ENCODE measurements at regions not wholly inside any gene's neighbourhood (a gene's known extent, or its start where the extent isn't known, plus 50 kb on each side); places are given as distances from the start of the nearest gene placed in this dataset.

DNA sequence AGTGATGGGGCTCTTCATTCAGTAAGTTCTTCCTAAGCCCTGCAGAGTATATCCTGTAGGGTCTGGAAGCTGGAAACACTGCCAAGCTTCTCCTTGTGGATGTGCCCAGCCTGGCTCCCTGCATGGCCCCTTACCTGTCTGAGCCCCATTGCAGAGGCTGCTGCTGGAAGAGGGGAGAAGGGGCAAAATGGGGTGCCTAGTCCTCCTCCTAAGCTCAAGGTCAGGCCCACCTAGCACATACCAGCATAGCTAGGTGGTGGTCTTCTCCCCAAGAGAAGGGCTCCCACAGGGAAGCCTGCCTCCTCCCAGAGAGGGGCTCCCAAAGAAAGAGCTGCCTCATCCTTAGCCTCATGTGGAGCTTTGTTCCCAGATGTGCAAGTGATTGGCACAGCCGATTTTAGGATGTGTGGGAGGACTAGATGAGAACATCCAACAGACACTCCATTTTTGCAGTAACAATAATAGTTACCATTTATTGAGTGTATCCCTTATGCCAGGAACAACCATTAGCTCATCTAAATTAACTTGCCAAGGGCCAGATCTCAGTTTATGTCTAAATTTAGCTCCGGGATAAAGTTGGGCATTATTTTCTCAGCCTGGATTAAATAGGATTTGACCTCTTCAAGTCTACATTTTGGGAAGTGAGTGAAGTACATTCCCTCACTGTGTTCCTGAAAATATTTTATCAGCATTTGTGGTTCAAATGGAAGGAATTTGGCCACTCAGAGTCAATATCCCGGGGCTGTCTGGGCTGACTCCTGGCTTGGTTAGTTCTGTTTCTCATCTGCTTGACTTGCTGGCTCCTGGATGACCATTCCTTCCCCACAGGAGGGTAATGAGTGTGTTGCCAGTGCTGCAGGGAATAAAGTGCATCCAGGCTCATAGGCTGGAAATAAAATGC lies 291.1 kb upstream of the ROPN1 start:
- no peak for DNase-seq

DNA sequence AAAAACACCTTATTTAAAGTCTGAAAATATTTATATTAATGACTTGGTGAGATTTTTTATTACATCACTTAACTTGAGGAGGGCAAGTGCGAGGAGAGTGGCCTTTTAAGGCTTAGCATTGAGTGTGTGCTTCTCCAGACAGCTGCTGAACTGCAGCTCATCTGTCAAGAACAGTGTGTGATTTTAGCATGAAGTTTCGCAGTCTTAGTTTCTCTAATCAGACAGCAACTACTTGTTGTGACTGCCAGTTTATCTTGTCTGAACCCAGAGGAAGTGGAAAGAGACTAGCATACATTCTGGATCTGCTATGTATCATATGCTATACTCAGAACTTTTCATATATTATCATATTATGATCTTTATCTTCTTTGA lies 291.7 kb upstream of the ROPN1 start:
- no peak for DNase-seq

DNA sequence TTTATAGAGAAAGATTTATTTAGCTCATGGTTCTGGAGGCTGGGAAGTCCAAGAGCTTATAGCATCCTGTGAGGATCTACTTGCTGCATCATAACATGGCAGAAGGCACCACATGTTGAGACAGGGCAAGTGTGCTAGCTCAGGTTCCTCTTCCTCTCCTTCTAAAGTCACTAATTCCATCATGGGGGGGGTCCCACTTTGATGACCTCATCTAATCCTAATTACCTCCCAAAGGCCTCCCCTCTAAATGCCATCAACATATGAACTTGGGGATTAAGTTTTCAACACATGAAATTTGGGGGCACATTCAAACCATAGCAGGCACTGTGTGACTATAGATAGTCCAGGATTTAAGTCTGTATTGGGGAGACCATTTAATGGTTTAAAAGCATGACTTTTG lies 297.1 kb upstream of the ROPN1 start:
- DNase-seq: no peak

DNA sequence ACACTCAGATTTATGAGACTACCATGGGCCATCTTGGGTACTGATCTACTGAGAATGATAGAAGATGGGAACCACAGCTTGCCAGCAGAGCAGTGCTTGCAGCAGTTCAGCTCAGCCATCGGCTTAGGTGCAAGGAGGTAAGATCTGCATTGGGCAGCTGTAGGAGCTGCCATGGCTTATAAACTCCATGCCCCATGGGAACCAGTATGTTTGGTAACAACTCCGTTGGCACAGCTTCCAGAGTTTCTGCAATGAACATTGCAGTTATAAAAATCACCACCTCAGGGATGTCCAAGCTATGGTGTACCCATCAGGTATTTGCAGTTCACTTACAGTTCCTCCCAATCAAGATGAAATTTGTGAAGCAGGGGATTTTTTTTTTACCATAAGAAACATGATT lies 299.1 kb upstream of the ROPN1 start:
- no peak for DNase-seq

DNA sequence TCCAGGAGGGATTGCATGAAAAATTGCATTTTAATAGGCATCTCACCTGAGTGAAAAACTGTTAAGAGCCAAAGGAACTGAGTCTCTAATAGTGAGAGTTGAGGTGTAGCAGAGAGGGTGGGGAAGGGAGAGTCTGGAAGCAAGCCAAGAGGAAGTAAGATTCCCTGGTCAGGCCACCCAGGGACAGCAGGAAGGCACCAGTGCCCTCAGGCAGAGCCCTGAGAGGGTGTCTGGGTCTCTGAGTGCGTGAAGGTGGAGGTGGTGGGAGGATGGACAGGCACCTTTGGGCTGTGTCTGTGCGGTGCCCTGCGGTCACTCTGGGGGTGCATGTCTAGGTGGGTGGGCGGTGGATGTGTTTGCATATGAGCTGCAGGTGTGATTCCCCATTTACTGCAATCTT lies 300.4 kb upstream of the ROPN1 start:
- DNase-seq: no peak

DNA sequence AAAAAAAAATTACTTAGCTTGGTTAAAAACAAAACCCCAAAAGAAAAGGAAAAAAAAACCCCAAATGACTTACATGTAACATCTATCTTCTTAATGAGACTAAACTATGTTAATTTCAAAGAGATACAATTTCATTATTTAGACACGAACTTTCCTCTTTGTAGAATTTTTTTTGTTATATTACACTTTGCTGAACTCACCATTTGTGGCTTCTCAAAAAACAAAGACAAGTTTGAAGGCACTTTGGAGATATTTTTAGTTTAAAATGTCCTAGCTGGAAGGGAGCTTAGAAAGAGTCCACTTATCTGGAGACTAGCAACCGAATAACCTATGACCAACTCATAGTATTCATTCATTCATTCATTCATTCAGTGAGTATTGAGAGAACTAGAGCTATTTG lies 301.7 kb upstream of the ROPN1 start:
- no peak for DNase-seq

DNA sequence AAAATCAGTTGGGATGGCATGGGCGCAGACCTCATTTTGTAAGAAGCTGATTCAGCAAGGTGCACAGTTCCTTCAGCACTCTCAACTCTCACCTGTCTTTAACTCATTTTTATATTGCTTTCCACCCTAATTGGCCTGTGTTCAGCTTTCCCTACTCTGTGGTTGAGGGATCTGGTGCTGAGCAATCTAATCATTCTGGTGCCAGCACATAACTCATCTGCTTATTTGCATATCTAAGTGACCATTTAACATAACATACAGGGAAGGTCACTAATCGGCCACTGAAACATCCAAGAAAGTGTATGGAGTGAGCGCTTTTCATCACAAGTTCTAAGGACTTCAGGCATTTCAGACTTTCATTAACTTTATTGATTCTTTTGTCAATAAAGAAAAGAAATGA lies 303.4 kb upstream of the ROPN1 start:
- DNase-seq: no peak

DNA sequence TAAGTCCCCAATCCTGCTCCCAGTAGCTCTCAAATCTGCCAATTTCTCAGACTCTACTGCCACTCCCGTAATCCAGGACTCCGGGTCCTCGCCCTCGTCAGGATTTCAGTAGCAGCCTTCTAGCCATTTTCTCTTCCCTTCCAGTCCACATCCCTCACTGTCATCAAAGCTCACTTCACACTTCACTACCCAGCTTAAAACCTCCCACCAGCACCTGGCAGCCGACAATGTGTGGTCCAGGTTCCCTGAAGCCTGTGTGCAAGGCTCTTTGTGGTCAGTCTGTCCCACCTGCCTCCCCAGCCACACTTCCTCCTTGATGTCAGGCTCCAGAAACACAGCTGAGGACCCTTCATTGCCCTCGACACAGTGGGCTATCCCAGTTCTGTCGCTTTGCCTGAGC lies 304.5 kb upstream of the ROPN1 start:
- no peak for DNase-seq

DNA sequence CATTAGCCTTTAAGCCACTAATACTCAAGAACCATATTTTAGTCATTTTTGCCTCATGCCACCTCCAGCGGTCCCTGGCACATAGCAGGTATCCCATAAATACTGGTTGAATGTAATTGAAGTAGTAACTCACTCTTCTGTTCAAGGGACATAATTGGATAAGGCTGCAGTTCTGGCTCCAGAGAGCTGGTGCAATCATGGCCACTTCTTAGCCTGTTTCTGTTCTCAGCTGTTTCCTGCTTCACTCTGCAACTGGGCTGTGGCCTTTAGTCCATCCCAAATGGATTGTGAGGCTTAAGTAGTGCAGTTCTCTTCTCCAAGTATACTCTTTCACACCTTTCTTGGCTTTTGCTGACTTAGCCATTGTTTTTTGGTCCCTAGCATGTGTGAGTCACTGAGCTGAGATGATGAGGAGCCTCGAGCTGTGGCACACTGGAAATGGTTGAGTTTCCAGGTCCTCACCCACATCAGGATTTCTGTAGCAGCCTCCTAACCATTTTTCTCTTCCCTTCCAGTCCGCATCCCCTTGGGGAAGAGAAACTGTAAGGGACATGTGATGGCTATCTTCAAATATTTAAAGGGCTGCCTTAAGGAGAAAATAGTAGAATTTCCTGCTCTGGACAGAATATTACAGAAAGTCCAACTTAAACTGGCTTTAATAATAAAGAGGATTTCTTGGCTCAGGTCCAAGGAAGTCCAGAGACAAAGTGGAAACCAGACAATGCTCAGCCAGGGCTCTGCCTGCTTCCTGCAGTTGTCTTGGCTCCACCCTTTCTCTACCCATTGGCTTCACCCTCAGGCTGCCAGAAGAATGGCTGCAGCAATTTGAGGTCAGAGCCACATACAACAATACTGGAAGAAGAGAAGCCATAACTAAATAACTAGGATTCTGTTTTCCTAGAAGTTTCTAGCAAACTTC lies 305.4 kb upstream of the ROPN1 start:
- DNase-seq: no peak

DNA sequence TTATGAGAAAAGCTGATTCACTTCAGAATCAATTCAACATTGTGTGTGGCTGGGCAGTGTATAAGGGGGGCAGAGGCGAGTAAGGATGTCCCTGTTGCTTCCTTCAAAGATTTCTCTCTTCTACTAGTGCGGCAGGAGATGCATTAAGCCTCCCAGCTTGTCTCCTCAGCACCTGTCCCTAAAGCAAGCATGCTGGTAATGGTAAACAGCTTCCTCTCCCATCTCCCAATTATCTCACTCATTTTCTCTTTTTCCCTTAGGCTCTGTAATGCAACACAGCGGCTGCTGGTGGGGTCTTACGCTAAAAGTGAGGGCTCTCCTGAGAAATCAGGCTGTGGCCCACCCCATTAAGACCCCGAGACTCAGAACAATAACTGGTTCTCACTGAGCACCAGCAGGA lies 306.4 kb upstream of the ROPN1 start:
- no peak for DNase-seq

DNA sequence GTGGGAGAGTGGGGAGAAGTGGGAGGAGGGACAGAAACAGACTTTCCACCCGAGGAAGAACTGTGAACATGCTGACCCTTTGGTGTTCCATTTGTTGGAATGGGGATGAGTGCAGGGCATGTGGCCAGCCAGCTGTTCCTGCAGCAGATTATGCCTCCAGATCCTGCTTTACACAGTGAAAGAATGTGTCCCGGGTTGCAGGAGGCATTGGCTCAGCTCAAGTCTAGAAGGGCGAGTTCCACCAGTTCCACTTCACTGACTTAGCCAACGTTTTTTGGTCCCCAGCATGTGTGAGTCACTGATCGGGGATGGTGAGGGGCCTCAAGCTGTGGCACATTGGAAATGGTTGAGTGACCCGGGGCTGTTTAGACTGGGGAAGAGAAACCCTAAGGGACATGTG lies 307.0 kb upstream of the ROPN1 start:
- DNase-seq: no peak

DNA sequence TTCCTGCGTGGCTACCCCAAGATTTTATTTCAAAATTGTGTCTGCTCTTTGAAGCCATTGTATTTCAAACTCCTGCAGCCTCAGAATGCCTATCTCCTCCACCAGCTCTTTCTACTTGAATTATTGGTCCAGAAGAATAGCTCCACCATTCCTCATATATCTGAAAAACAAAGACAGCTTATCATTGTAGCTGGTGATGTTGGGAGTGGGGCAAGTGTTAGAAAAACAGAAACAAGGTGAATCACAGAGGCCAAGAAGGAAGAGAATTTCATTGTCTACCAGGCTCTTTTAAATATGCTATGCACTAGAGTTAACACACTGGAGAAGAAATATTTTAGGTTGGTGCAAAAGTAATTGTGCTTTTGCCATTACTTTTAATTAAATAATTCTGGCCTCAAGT lies 307.9 kb upstream of the ROPN1 start:
- no peak for DNase-seq

DNA sequence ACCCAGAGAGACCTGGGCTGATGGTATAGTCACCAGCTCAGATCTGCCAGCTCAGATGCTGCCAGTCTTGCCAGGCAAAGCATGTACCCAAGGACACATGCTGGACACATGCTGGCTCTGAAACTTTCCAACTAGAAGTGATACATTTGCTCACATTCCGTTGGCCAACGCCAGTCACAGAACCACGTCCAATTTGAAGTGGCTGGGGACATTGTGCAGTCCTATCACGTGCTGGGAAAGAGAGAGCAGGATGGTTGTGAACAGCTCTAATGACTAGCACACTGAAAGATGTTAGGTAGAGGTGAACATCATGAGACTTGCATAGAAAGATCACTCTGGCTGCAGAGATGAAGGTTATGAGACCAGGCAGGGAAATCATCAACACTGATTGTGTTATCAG lies 308.5 kb upstream of the ROPN1 start:
- no peak for DNase-seq

DNA sequence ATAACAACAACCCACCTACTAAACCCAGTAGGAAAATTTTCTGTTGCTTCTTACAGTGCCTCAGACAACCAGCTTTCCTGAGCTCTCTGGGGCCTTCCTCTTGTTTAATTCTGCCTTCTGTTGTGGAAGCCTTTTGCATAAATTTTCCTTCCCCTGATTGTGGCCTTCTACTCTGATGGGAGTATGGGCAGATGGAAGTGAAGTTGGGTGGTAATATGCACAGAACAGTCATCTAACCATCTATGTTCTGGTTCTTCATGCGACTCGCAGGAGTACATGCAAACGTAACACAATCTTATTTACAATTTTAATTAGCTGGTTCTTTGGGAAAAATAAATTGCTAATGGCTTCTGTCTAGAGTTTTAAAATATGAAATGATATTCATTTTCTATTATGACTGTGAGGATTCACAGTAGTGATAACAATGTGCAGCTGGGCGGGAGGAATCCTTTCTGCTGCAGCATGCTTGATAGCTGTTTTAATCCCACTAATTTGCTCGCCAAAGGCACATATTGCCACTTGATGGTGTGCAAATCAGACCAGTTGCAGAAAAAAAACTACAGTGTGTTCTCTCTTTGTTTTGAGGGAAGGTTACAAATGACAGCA lies 311.5 kb upstream of the ROPN1 start:
- DNase-seq: no peak

DNA sequence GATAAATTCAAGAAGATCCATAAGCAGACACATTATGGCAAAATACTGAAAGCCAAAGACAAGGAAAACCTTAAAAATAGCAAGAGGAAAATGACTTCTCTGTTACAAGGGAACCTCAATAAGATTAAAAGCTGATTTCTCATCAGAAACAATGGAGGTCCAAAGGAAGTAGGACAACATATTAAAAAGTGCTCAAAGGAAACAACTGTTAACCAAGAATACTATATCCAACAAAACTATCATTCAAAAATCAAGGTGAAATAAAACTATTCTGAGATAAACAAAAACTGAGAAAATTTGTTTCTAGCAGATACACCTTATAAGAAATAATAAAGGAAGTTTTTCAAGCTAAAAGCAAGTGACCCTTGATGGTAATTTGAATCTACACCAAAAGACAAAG lies 314.7 kb upstream of the ROPN1 start:
- no peak for DNase-seq

DNA sequence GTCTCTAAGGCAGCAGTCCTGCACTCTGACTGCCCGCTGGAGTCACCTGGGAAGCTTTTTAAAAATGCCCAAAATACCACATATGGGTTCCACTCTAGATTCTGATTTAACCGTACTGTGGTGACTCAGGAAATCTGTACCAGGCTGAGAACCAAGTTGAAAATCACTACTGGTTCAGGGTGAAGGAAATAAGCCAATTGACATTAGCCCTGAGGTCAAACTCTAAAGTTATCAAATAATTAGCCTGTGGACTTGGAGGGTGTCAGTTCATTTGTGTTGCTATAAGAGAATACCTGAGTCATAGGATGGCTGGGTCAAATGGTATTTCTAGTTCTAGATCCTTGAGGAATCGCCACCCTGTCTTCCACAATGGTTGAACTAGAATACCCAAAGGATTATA lies 321.7 kb upstream of the ROPN1 start:
- no peak for DNase-seq

DNA sequence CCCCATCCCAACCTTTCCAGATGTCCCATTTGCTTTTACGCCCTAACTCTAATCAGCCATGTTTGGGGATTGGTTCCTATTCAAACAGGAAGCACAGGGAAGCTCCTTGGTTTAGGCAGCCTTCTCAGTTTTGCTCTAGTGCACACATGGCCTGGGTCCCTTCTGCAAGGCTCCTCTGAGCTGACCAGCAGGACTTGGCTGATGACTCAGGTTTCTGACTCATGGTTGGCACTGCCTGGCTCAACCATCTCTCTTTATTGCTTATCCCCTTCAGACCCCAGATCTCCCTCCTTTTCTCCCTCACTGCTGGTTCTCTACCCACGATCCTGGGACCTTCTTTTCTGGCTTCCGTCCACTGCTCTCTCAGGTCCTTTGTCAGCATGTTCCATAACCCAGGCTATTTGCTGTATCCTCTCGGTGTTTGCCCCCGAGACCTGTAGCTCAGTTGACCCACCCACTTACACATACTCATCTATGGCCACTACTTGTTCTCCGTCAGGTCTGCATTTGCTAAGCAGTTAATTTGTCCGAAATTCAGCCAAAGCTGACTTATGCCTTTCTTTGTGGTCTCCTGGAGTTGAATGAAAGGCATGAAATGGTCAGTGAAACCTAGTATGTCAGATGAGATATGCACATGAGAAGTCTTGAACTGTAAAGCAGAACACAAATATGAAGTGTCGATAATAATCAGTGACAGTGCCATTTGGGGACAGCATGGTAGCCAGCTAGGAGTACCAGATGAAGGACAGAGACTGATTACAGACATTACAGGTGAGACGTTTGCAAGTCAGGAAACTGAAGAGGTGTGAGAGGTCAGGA lies 323.5 kb upstream of the ROPN1 start:
- DNase-seq: no peak

DNA sequence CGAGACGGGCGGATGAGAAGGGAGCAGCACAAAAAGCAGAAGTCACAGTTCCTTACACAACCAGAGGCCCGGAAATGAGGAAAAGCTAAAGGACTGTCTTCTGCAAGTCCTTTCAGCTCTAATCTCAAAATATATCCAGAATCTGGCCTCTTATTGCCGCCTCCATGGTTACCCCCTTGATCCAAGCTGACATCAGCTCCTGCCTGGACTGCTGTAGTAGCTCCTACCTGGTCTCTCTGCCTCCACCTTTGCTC lies 324.0 kb upstream of the ROPN1 start:
- DNase-seq: no peak

DNA sequence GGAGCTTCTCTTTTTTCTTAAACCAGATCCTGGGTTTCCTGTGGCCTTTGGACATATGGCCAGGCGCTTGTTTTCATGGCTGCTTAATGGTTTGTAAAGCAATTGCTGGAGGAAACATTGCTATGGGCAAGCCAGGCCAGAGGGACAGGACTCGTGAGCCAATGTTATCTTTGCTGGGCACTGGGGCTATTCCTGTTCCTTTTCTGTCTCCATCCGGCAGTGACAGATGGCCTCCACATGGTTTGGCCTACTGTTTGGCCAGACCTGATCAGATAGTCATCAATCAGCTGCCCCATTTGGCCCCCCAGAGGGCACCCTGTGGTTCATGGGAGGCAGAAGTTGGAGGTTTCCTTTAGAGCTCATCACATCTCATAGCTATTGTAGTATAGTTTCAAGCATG lies 326.1 kb upstream of the ROPN1 start:
- DNase-seq: no peak

DNA sequence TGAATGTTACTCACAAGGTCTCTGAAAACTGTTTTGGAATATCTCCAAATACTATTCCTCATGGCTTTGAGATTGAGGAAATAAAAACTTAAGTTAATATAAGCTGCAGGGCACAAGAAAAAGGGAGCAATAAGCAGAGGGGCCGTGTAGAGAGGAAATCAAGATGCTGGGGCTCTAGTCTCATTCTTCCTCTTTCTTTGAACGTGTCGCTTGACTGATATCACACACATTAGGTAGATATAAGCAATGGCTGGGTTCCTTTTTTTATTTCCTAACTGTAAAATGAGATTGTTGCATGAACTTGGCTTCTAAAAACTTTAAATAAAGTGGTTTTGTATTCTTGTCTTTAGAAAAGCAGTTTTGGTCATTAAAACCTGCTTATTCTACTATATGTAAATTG lies 326.7 kb upstream of the ROPN1 start:
- no peak for DNase-seq

DNA sequence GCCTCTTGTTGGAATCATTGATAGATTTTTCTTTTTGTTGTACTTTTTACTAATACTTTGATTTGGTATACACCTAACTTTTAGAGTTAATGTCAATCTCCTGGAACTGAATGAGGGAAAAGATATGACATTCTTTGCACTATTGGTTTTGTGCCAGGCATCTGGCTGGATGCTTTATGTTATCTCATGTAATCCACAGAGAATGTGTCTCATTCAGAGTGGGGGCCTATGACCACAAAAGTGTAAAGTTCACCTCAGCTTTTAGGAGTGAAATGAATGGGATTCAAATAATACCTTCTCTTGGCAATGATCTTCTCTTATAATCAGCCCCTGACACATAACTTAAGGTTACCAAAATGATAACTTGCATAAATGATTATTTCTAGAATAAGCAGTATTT lies 329.1 kb upstream of the ROPN1 start:
- DNase-seq: no peak

DNA sequence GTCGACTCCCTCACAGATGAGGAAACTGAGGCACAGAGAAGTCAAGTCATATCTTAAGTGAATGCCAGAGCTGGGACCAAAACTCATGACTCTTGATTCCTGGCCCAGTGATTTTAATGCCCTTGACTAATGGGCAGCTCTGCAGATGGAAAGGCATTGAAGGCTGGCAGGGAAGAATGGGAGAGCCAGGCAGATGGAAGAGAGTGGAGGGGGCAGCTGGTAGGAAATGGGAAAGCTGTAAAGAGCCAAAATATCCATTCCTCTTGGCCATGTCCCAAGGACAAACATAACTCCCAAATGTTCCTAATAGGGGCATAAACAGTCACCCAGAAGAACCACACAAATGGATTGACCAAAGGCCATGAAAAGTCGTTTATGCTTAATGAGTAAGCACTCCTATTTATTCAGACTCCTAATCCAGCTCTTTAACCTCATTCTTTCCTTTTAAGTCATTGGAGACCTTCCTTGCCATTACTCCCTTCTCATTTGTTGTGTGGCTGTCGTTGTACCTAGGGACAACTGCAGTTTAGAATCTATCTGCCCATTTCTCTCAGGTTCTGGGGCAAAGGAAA lies 330.5 kb upstream of the ROPN1 start:
- DNase-seq: no peak

DNA sequence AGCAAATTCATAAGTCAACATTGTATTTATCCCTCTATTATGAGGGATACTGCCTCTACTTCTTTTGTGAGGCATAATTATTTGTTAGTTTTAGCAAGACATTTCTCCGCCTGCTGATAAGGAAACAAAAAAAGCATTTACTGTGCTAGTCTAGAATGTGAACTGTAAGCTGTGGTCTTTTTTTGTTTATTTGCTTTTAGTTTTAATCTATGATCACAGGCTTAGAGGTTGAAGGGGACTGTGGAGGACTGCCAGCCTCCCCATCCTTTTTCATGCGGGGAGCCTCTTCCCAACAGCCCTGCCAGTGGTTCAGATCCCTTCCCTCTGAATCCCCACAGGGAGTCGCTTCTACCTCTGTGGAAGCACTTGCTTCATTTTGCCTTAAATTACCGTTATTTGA lies 331.0 kb upstream of the ROPN1 start:
- no peak for DNase-seq

Measured in CD4-positive, alpha-beta T cell treated with Interleukin-17A for 4 hours (primary cell).